DOHH2 (cell line): ENCODE measurements at regions not wholly inside any gene's neighbourhood (a gene's known extent, or its start where the extent isn't known, plus 50 kb on each side); places are given as distances from the start of the nearest gene placed in this dataset.

Experiments used
- H3F3A ChIP-seq: fragments of 200-600 bp; sonication (generic), shearing (Covaris generic); 2 replicates; pipeline ENCODE4 v1.6.0; 2016; ENCODE audit warnings: antibody characterized with exemption, mild to moderate bottlenecking; ENCODE audit not compliant: control insufficient read depth, insufficient read depth
- H3K27ac ChIP-seq: fragments of 200-600 bp; sonication (generic); 2 replicates; pipeline ENCODE4 v1.5.1; 2014; ENCODE audit warnings: low read depth, mild to moderate bottlenecking, low read length, moderate library complexity
- H3K27me3 ChIP-seq: fragments of 200-600 bp; sonication (generic); 2 replicates; pipeline ENCODE4 v1.6.1; 2014; ENCODE audit warnings: mild to moderate bottlenecking, low read length, mixed read lengths; ENCODE audit not compliant: control insufficient read depth
- H3K36me3 ChIP-seq: fragments of 200-600 bp; sonication (generic); 2 replicates; pipeline ENCODE4 v1.6.1; 2014; ENCODE audit warnings: mild to moderate bottlenecking, low read length, moderate library complexity, mixed read lengths; ENCODE audit not compliant: control insufficient read depth
- H3K4me1 ChIP-seq: fragments of 200-600 bp; sonication (generic); 2 replicates; pipeline ENCODE4 v1.6.1; 2014; ENCODE audit warnings: mild to moderate bottlenecking, low read length, mixed read lengths; ENCODE audit not compliant: control insufficient read depth
- H3K4me2 ChIP-seq: fragments of 200-600 bp; sonication (generic); 2 replicates; pipeline ENCODE4 v1.6.0; 2014; ENCODE audit warnings: mild to moderate bottlenecking, low read length, moderate library complexity
- H3K4me3 ChIP-seq: fragments of 200-600 bp; sonication (generic); 2 replicates; pipeline ENCODE4 v1.5.1; 2014; ENCODE audit warnings: mild to moderate bottlenecking, low read length, mixed read lengths
- H3K79me2 ChIP-seq: fragments of 200-600 bp; sonication (generic); 2 replicates; pipeline ENCODE4 v1.6.1; 2014; ENCODE audit warnings: mild to moderate bottlenecking, low read length, mixed read lengths; ENCODE audit not compliant: control insufficient read depth
- H3K9me2 ChIP-seq: fragments of 200-600 bp; sonication (generic); replicated peaks from 2 replicates; pipeline ENCODE4 v1.6.1; 2014; ENCODE audit warnings: mild to moderate bottlenecking, low read length, mixed read lengths; ENCODE audit not compliant: control insufficient read depth
- H3K9me3 ChIP-seq: fragments of 200-600 bp; sonication (generic); 2 replicates; pipeline ENCODE4 v1.6.1; 2014; ENCODE audit warnings: antibody characterized with exemption, low read length, mixed read lengths; ENCODE audit not compliant: control insufficient read depth, insufficient read depth
- H4K20me1 ChIP-seq: fragments of 200-600 bp; sonication (generic); 2 replicates; pipeline ENCODE4 v1.6.0; 2014; ENCODE audit warnings: low read depth, mild to moderate bottlenecking, antibody characterized with exemption, low read length, moderate library complexity; ENCODE audit not compliant: control insufficient read depth, insufficient read depth
- EZH2phosphoT487 ChIP-seq: fragments of 200-600 bp; sonication (generic); IDR thresholded peaks from 2 replicates; pipeline ENCODE4 v1.6.1; 2017; ENCODE audit warnings: borderline replicate concordance, mild to moderate bottlenecking, antibody characterized with exemption, low read length, moderate library complexity, mixed read lengths
- TF ChIP-seq, protein P1 (sequence below): fragments of 200-600 bp; sonication (generic); IDR thresholded peaks from one replicate; pipeline ENCODE4 v1.5.1; 2014; ENCODE audit warnings: antibody characterized with exemption, mild to moderate bottlenecking, low read depth, low read length; ENCODE audit not compliant: poor library complexity, severe bottlenecking

GRCh38 chr6:139582956-139583355 lies 208.5 kb upstream of the CITED2 start:
- Histone ChIP-seq H3K9me2 (no peaks in the 10 kb centered on the region), H3K4me3 (no peak overlapping the region), H4K20me1 (no peaks in the 10 kb centered on the region), H3K27ac (no peak overlapping the region), H3K79me2 (no peaks in the 10 kb centered on the region), H3K4me1 (no peaks in the 10 kb centered on the region), H3K36me3 (no peaks in the 10 kb centered on the region), H3K9me3 (no peaks in the 10 kb centered on the region), H3F3A (no peaks in the 10 kb centered on the region), H3K27me3 (no peaks in the 10 kb centered on the region; the same call in 1 of the 2 replicates), H3K4me2 (no peak overlapping the region)
- no peak for TF ChIP-seq EZH2phosphoT487
- TF ChIP-seq, protein P1, sequence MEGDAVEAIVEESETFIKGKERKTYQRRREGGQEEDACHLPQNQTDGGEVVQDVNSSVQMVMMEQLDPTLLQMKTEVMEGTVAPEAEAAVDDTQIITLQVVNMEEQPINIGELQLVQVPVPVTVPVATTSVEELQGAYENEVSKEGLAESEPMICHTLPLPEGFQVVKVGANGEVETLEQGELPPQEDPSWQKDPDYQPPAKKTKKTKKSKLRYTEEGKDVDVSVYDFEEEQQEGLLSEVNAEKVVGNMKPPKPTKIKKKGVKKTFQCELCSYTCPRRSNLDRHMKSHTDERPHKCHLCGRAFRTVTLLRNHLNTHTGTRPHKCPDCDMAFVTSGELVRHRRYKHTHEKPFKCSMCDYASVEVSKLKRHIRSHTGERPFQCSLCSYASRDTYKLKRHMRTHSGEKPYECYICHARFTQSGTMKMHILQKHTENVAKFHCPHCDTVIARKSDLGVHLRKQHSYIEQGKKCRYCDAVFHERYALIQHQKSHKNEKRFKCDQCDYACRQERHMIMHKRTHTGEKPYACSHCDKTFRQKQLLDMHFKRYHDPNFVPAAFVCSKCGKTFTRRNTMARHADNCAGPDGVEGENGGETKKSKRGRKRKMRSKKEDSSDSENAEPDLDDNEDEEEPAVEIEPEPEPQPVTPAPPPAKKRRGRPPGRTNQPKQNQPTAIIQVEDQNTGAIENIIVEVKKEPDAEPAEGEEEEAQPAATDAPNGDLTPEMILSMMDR = no peak

- H3K27ac ChIP-seq = no peak overlapping the region
- no peaks in the 10 kb centered on the region for H4K20me1 ChIP-seq
- H3K27me3 ChIP-seq = no peaks in the 10 kb centered on the region; the same call in 1 of the 2 replicates
- H3K4me1 ChIP-seq = no peaks in the 10 kb centered on the region
- H3K4me3 ChIP-seq = no peak overlapping the region
- H3K9me2 ChIP-seq = no peaks in the 10 kb centered on the region
- H3K79me2 ChIP-seq = no peaks in the 10 kb centered on the region
- TF ChIP-seq, protein P1 = no peak
- TF ChIP-seq EZH2phosphoT487 = no peak
- no peaks in the 10 kb centered on the region for H3F3A ChIP-seq
- H3K9me3 ChIP-seq = no peaks in the 10 kb centered on the region
- H3K4me2 ChIP-seq = no peak overlapping the region
- no peaks in the 10 kb centered on the region for H3K36me3 ChIP-seq
These were observed 207.0 kb upstream of the CITED2 start for GRCh38 chr6:139581485-139581865.

GRCh38 chr6:139580592-139581484 lies 206.4 kb upstream of the CITED2 start:
- no peaks in the 10 kb centered on the region for H4K20me1 ChIP-seq
- no peaks in the 10 kb centered on the region for H3K4me1 ChIP-seq
- H3K4me3 ChIP-seq = no peak overlapping the region
- no peaks in the 10 kb centered on the region; the same call in 1 of the 2 replicates for H3K27me3 ChIP-seq
- H3K79me2 ChIP-seq = no peaks in the 10 kb centered on the region
- no peaks in the 10 kb centered on the region for H3K9me2 ChIP-seq
- H3K36me3 ChIP-seq = no peaks in the 10 kb centered on the region
- H3K4me2 ChIP-seq = no peak overlapping the region
- no peaks in the 10 kb centered on the region for H3K9me3 ChIP-seq
- H3K27ac ChIP-seq = no peak overlapping the region
- H3F3A ChIP-seq = no peaks in the 10 kb centered on the region
- TF ChIP-seq EZH2phosphoT487 = no peak
- TF ChIP-seq, protein P1 = no peak
